ENCODE measurements at regions not wholly inside any gene's neighbourhood (a gene's known extent, or its start where the extent isn't known, plus 50 kb on each side); places are given as distances from the start of the nearest gene placed in this dataset.

GRCh38 chr3:5554245-5554747 lies 366.8 kb downstream of the EDEM1 start:
- TF ChIP-seq CTCF (IDR thresholded peaks at IDR 0.05) (no peak), EP300 (IDR thresholded peaks at IDR 0.05) (no peak), POLR2A (IDR thresholded peaks at IDR 0.05; ENCODE audit: low read depth) (no peak), POLR2AphosphoS5 (IDR thresholded peaks at IDR 0.05) (no peak)
